ENCODE measurements at regions not wholly inside any gene's neighbourhood (a gene's known extent, or its start where the extent isn't known, plus 50 kb on each side); places are given as distances from the start of the nearest gene placed in this dataset.
A peak's percentile ranks its signal among the peaks of the same experiment; 100 is the strongest.

DNA sequence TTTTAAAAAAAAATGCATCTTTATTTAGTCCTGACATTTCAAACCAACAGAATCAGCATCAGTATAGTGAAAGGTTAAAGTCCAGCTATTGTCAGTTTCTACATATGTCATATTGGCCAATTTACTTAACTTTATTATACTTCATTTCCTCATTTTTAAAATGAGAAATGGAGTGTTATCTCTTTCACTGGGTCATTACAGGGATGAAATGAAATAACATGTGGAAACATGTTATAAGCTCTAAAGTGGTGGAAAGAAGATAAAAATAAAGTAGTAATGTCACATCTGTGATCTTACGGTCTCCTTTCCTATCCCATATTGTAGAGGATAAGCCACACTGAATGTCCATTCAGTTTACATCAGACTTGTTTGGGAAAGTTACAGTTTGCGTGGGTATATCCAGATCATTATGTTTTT lies 780.1 kb downstream of the TUSC7 start:
- TF ChIP-seq CTCF (IDR thresholded peaks at IDR 0.05) = no peak
- Histone ChIP-seq H3K4me1 (ENCODE audit: low read depth) (no peaks in the 10 kb centered on the region), H3K9me3 (no peaks in the 10 kb centered on the region), H3K36me3 (ENCODE audit: low read depth) (no peaks in the 10 kb centered on the region), H3K4me3 (no peak overlapping the region)
- intact Hi-C loops (cut with DNase I, micrococcal nuclease) = no loop called here
- no peak for DNase-seq
- peak; percentile 67 for ATAC-seq

GRCh38 chr3:117490716-117491115 lies 781.1 kb downstream of the TUSC7 start:
- no peak for TF ChIP-seq CTCF (IDR thresholded peaks at IDR 0.05)
- ATAC-seq (no peak), DNase-seq (no peak)
- no peaks in the 10 kb centered on the region for H3K36me3 ChIP-seq (ENCODE audit: low read depth)
- no peak overlapping the region for H3K4me3 ChIP-seq
- intact Hi-C loops (cut with DNase I, micrococcal nuclease) = no loop called here
- no peaks in the 10 kb centered on the region for H3K4me1 ChIP-seq (ENCODE audit: low read depth)
- H3K9me3 ChIP-seq = no peaks in the 10 kb centered on the region

DNA sequence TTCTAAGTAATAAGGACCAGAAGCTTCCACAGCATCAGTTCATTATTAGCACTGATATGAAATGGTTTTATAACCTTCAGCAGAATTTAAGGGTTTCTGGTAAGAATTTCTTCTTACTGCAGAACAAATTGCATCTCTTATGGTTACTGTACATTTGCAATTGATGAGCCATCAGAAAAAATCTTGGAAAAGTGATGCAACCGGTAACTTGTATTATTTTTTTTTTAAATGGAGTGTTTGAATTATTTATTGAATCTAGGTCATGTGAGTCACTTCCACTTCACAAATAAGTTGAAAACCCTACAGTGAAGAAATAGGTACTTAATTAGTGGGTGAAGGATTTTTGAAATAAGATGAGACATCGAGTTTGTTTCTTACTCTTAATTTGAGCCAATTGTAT lies 786.0 kb downstream of the TUSC7 start:
- DNase-seq (no peak), ATAC-seq (no peak)
- Histone ChIP-seq H3K9me3 (no peaks in the 10 kb centered on the region), H3K4me1 (ENCODE audit: low read depth) (no peaks in the 10 kb centered on the region), H3K4me3 (no peak overlapping the region), H3K36me3 (ENCODE audit: low read depth) (no peaks in the 10 kb centered on the region)
- TF ChIP-seq CTCF (IDR thresholded peaks at IDR 0.05) = no peak
- intact Hi-C loops (cut with DNase I, micrococcal nuclease) = no loop called here

DNA sequence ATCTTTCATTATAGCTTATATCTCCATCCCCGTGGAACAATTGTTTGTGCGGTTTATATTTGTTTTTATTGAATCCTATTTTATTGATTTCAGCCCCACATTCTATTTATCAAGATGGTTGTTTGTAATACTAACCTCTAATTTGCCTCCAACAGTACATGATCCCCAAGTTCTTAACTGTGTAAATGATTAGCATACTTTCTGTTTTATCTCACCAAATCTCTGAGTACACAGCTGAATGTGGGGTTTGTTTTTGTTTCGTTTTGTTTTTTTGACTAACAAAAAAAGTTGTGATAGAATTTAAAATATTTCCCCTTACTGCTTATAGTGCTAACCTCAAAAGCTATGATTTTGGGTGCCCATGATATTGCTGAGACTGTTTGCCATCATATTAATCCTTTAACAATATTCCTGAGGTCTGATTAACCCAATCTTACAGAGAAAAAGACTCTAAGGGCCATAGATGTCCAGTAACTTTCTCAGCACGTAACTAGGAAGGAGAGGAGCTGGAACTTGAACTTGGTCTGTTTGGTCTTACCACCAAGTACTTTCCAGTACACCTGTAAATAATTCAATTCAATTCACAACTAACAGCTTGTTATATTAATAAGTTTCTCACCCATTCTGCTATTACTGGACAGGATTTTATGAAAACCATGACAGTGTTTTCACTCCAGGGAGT lies 789.8 kb downstream of the TUSC7 start:
- Histone ChIP-seq H3K4me3 (no peak overlapping the region), H3K4me1 (ENCODE audit: low read depth) (no peaks in the 10 kb centered on the region), H3K9me3 (no peaks in the 10 kb centered on the region), H3K36me3 (ENCODE audit: low read depth) (no peaks in the 10 kb centered on the region)
- no peak for TF ChIP-seq CTCF (IDR thresholded peaks at IDR 0.05)
- intact Hi-C loops (cut with DNase I, micrococcal nuclease) = no loop called here
- DNase-seq (no peak), ATAC-seq (no peak)

GRCh38 chr3:117507958-117508357 lies 798.4 kb downstream of the TUSC7 start:
- intact Hi-C loops (cut with DNase I, micrococcal nuclease) = no loop called here
- no peak for TF ChIP-seq CTCF (IDR thresholded peaks at IDR 0.05)
- H3K4me1 ChIP-seq (ENCODE audit: low read depth) = no peaks in the 10 kb centered on the region
- no peaks in the 10 kb centered on the region for H3K9me3 ChIP-seq
- H3K36me3 ChIP-seq (ENCODE audit: low read depth) = no peaks in the 10 kb centered on the region
- no peak for DNase-seq
- H3K4me3 ChIP-seq = no peak overlapping the region
- ATAC-seq = no peak

DNA sequence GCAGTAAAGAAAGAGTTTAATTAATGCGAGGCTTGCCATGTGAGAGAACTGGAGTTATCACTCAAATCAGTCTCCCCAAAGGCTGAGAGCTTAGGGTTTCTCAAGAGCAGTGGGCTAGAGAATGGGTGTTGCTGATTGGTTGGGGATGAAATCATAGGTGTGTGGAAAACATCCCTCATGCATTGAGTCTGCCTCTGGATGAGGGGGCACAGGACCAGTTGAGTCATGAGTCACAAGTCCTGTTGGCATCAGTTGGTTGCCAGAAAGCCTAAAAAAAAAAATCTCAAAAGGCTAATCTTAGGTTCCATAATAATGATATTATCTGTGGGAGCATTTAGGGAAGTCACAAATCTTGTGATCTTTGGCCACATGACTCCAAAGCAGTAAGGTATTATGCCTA lies 800.3 kb downstream of the TUSC7 start:
- no peak for TF ChIP-seq CTCF (IDR thresholded peaks at IDR 0.05)

More for the DNA sequence above, 800.3 kb downstream of the TUSC7 start:
- DNase-seq (no peak), ATAC-seq (no peak)
- no peaks in the 10 kb centered on the region for H3K9me3 ChIP-seq
- no peak overlapping the region for H3K4me3 ChIP-seq
- intact Hi-C loops (cut with DNase I, micrococcal nuclease) = no loop called here
- no peaks in the 10 kb centered on the region for H3K4me1 ChIP-seq (ENCODE audit: low read depth)
- no peaks in the 10 kb centered on the region for H3K36me3 ChIP-seq (ENCODE audit: low read depth)
